Neuronal stem cell (in vitro differentiated cells): ENCODE measurements at regions not wholly inside any gene's neighbourhood (a gene's known extent, or its start where the extent isn't known, plus 50 kb on each side); places are given as distances from the start of the nearest gene placed in this dataset.
A peak's percentile ranks its signal among the peaks of the same experiment; 100 is the strongest.

Experiments used
- DNase-seq: peaks from one replicate; pipeline ENCODE4 v3.0.0-alpha.2; 2013; ENCODE audit warnings: low spot score
- H2AFZ ChIP-seq: one replicate; pipeline ENCODE4 v1.6.1; 2013; ENCODE audit warnings: mild to moderate bottlenecking, low read length, inconsistent platforms
- H2AK5ac ChIP-seq: 2 replicates; pipeline ENCODE4 v1.6.1; 2013; ENCODE audit warnings: low read depth, mild to moderate bottlenecking, inconsistent platforms, low read length, moderate library complexity, mixed read lengths
- H2BK120ac ChIP-seq: 2 replicates; pipeline ENCODE4 v1.6.1; 2013; ENCODE audit warnings: low read depth, mild to moderate bottlenecking, inconsistent platforms, low read length, moderate library complexity, mixed read lengths
- H2BK12ac ChIP-seq: one replicate; pipeline ENCODE4 v1.6.1; 2013; ENCODE audit warnings: low read length, inconsistent platforms
- H2BK15ac ChIP-seq: 2 replicates; pipeline ENCODE4 v1.6.1; 2013; ENCODE audit warnings: mild to moderate bottlenecking, low read length, inconsistent platforms, mixed read lengths
- H2BK5ac ChIP-seq: one replicate; pipeline ENCODE4 v1.6.1; 2013; ENCODE audit warnings: inconsistent platforms, mild to moderate bottlenecking, low read length, moderate library complexity
- H3K14ac ChIP-seq: one replicate; pipeline ENCODE4 v1.6.1; 2013; ENCODE audit warnings: low read length, inconsistent platforms
- H3K18ac ChIP-seq: 2 replicates; pipeline ENCODE4 v1.6.1; 2013; ENCODE audit warnings: low read length, inconsistent platforms
- H3K23ac ChIP-seq: 2 replicates; pipeline ENCODE4 v1.6.1; 2013; ENCODE audit warnings: low read depth, mild to moderate bottlenecking, mixed read lengths, low read length, inconsistent platforms; ENCODE audit not compliant: poor library complexity
- H3K27ac ChIP-seq: replicated peaks from 3 replicates; pipeline ENCODE4 v1.5.1; 2013; ENCODE audit warnings: low read length, inconsistent platforms
- H3K27me3 ChIP-seq, 3 experiments: 2 replicates each; pipeline ENCODE4 v1.6.1; 2013; ENCODE audit warnings: low read length in 3 of 3, mild to moderate bottlenecking in 2 of 3, inconsistent platforms in 1 of 3, low read depth in 1 of 3, mixed read lengths in 1 of 3, moderate library complexity in 1 of 3; ENCODE audit not compliant: control insufficient read depth in 3 of 3, insufficient read depth in 3 of 3
- H3K36me3 ChIP-seq, 2 donors: replicated peaks in 1 of 2; 2 replicates each; pipeline ENCODE4 v1.6.1; 2013; ENCODE audit warnings: low read length in 2 of 2; ENCODE audit not compliant: control insufficient read depth in 2 of 2, insufficient read depth in 2 of 2
- H3K4ac ChIP-seq: 2 replicates; pipeline ENCODE4 v1.6.1; 2013; ENCODE audit warnings: inconsistent platforms, mild to moderate bottlenecking, low read length, moderate library complexity
- H3K4me1 ChIP-seq, 2 donors: 1 replicate in 1 of 2; 2 replicates in 1 of 2; pipeline ENCODE4 v1.6.1; 2013; ENCODE audit warnings: low read length in 2 of 2, low read depth in 1 of 2; ENCODE audit not compliant: control insufficient read depth in 2 of 2, insufficient read depth in 1 of 2
- H3K4me2 ChIP-seq: one replicate; pipeline ENCODE4 v1.6.1; 2013; ENCODE audit warnings: mild to moderate bottlenecking, low read length, inconsistent platforms; ENCODE audit not compliant: insufficient read depth, poor library complexity, severe bottlenecking
- H3K4me3 ChIP-seq, 2 donors: 2 replicates each; pipeline ENCODE4 v1.5.1; 2013; ENCODE audit warnings: low read length in 2 of 2, mild to moderate bottlenecking in 2 of 2, inconsistent platforms in 1 of 2, moderate library complexity in 1 of 2
- H3K79me1 ChIP-seq: one replicate; pipeline ENCODE4 v1.6.1; 2013; ENCODE audit warnings: low read depth, mild to moderate bottlenecking, inconsistent platforms, low read length, moderate library complexity
- H3K9ac ChIP-seq: one replicate; pipeline ENCODE4 v1.6.1; 2013; ENCODE audit warnings: mild to moderate bottlenecking, low read depth, low read length, inconsistent platforms; ENCODE audit not compliant: poor library complexity
- H3K9me3 ChIP-seq, 2 donors: replicated peaks in 1 of 2; 2 replicates each; pipeline versions ENCODE3 to v1.6.1; 2013; ENCODE audit warnings: low read length in 2 of 2, mild to moderate bottlenecking in 2 of 2, inconsistent platforms in 1 of 2, low read depth in 1 of 2, mixed read lengths in 1 of 2, moderate library complexity in 1 of 2; ENCODE audit not compliant: control insufficient read depth in 2 of 2, insufficient read depth in 1 of 2
- H4K8ac ChIP-seq: one replicate; pipeline ENCODE4 v1.6.1; 2013; ENCODE audit warnings: low read depth, mild to moderate bottlenecking, inconsistent platforms, low read length, moderate library complexity
- H4K91ac ChIP-seq: one replicate; pipeline ENCODE4 v1.6.1; 2013; ENCODE audit warnings: low read length, low read depth, mild to moderate bottlenecking, inconsistent platforms; ENCODE audit not compliant: poor library complexity
- WGBS, 2 donors: extraction: QIAGEN DNeasy Blood & Tissue Kit; methylation state at CpG; one replicate each; pipeline ENCODE4 v1.1.7; 2013; ENCODE audit warnings: missing lambda C conversion rate in 2 of 2, mixed read lengths in 1 of 2; ENCODE audit not compliant: insufficient read length in 2 of 2, insufficient replicate concordance in 1 of 2; ENCODE audit errors: extremely low coverage in 2 of 2; 5-methylcytosine and 5-hydroxymethylcytosine counted together

- Histone ChIP-seq H2BK120ac (no peak overlapping the region), H3K14ac (no peak overlapping the region), H3K36me3 (no peaks in the 10 kb centered on the region), H3K27ac (no peak overlapping the region), H3K23ac (no peak overlapping the region), H3K9ac (no peak overlapping the region), H3K9me3 (peaks cover 0 to 21% of the 10 kb centered on the region in 2 donors), H3K4ac (no peak overlapping the region), H2BK5ac (no peak overlapping the region), H2BK15ac (no peak overlapping the region), H3K4me1 (no peaks in the 10 kb centered on the region), H3K18ac (no peak overlapping the region), H4K8ac (no peak overlapping the region), H4K91ac (no peak overlapping the region), H3K4me2 (no peak overlapping the region), H3K4me3 (peak overlapping the region in 1 of 2 donors; percentile 41), H2BK12ac (no peak overlapping the region), H3K79me1 (no peaks in the 10 kb centered on the region), H3K27me3 (no peaks in the 10 kb centered on the region), H2AK5ac (no peak overlapping the region), H2AFZ (no peak overlapping the region)
- no CpG with 5 or more reads among the region's 10 CpGs for WGBS, 2 donors
- no peak for DNase-seq
These were observed 813.3 kb downstream of the KCNJ18 start for GRCh38 chr17:22505660-22506059.

- Histone ChIP-seq H3K27ac (no peak overlapping the region), H3K18ac (no peak overlapping the region), H2AK5ac (no peak overlapping the region), H3K4me2 (no peak overlapping the region), H4K8ac (no peak overlapping the region), H3K79me1 (no peaks in the 10 kb centered on the region), H3K23ac (no peak overlapping the region), H2BK120ac (no peak overlapping the region), H3K4me3 (no peak overlapping the region), H2BK15ac (no peak overlapping the region), H3K27me3 (no peaks in the 10 kb centered on the region), H3K9me3 (peaks cover 0 to 22% of the 10 kb centered on the region in 2 donors), H2BK12ac (no peak overlapping the region), H2BK5ac (no peak overlapping the region), H3K4me1 (no peaks in the 10 kb centered on the region), H3K14ac (no peak overlapping the region), H2AFZ (no peak overlapping the region), H3K36me3 (no peaks in the 10 kb centered on the region), H4K91ac (no peak overlapping the region), H3K9ac (no peak overlapping the region), H3K4ac (no peak overlapping the region)
- DNase-seq, result no peak
- no CpG with 5 or more reads among the region's 23 CpGs for WGBS, 2 donors
These were observed 813.9 kb downstream of the KCNJ18 start for GRCh38 chr17:22506231-22506630.

GRCh38 chr17:22506861-22507260, 814.5 kb downstream of the KCNJ18 start:
- H3K9ac ChIP-seq, result no peak overlapping the region
- H2BK12ac ChIP-seq, result no peak overlapping the region
- no peak overlapping the region for H2AFZ ChIP-seq
- H2AK5ac ChIP-seq, result no peak overlapping the region
- H2BK120ac ChIP-seq, result no peak overlapping the region
- no peak overlapping the region for H3K4ac ChIP-seq
- no peak for DNase-seq
- H3K36me3 ChIP-seq, result no peaks in the 10 kb centered on the region
- peaks cover 0 to 26% of the 10 kb centered on the region in 2 donors for H3K9me3 ChIP-seq
- no CpG with 5 or more reads among the region's 7 CpGs for WGBS, 2 donors
- H3K23ac ChIP-seq, result no peak overlapping the region
- no peak overlapping the region for H3K14ac ChIP-seq
- H3K27me3 ChIP-seq, result no peaks in the 10 kb centered on the region
- H4K8ac ChIP-seq, result no peak overlapping the region
- no peak overlapping the region for H3K27ac ChIP-seq
- no peaks in the 10 kb centered on the region for H3K79me1 ChIP-seq
- H3K18ac ChIP-seq, result no peak overlapping the region
- no peak overlapping the region for H4K91ac ChIP-seq
- no peak overlapping the region for H2BK5ac ChIP-seq
- H2BK15ac ChIP-seq, result no peak overlapping the region
- no peak overlapping the region for H3K4me3 ChIP-seq
- no peaks in the 10 kb centered on the region for H3K4me1 ChIP-seq
- no peak overlapping the region for H3K4me2 ChIP-seq

- peaks cover 0 to 31% of the 10 kb centered on the region in 2 donors for H3K9me3 ChIP-seq
- DNase-seq, result no peak
These were observed 815.5 kb downstream of the KCNJ18 start for GRCh38 chr17:22507823-22508222.

More at GRCh38 chr17:22507823-22508222, 815.5 kb downstream of the KCNJ18 start:
- no peak overlapping the region for H2AFZ ChIP-seq
- no peaks in the 10 kb centered on the region for H3K4me1 ChIP-seq
- H4K8ac ChIP-seq, result no peak overlapping the region
- H3K4ac ChIP-seq, result no peak overlapping the region
- H3K23ac ChIP-seq, result no peak overlapping the region
- H2BK120ac ChIP-seq, result no peak overlapping the region
- no peak overlapping the region for H3K27ac ChIP-seq
- H3K18ac ChIP-seq, result no peak overlapping the region
- H2BK5ac ChIP-seq, result no peak overlapping the region
- no peaks in the 10 kb centered on the region for H3K79me1 ChIP-seq
- no peak overlapping the region for H2BK12ac ChIP-seq
- no peaks in the 10 kb centered on the region for H3K27me3 ChIP-seq
- no peak overlapping the region for H4K91ac ChIP-seq
- no peak overlapping the region for H3K9ac ChIP-seq
- no peaks in the 10 kb centered on the region for H3K36me3 ChIP-seq
- H2BK15ac ChIP-seq, result no peak overlapping the region
- H3K4me2 ChIP-seq, result no peak overlapping the region
- WGBS, 2 donors, result no CpG with 5 or more reads among the region's 5 CpGs
- H3K14ac ChIP-seq, result no peak overlapping the region
- H3K4me3 ChIP-seq, result no peak overlapping the region
- no peak overlapping the region for H2AK5ac ChIP-seq
